OCI-LY3 (cell line): ENCODE measurements at regions not wholly inside any gene's neighbourhood (a gene's known extent, or its start where the extent isn't known, plus 50 kb on each side); places are given as distances from the start of the nearest gene placed in this dataset.

Experiments used
- CTCF ChIP-seq: fragments of 200-600, 300-600 bp; sonication (generic); IDR thresholded peaks from 2 replicates; pipeline ENCODE4 v1.5.1; 2014; ENCODE audit warnings: antibody characterized with exemption, low read length, low read depth
- EZH2phosphoT487 ChIP-seq: fragments of 200-600 bp; shearing (Covaris generic); IDR thresholded peaks from 2 replicates; pipeline ENCODE4 v1.6.1; 2018; ENCODE audit warnings: antibody characterized with exemption, mixed run types, low read depth

GRCh38 chr6:141562851-141563763, 569.6 kb upstream of the GJE1 start:
- TF ChIP-seq CTCF = peak; percentile 66
- no peak for TF ChIP-seq EZH2phosphoT487
